Esophagus muscularis mucosa (tissue), 4 donors: ENCODE measurements at regions not wholly inside any gene's neighbourhood (a gene's known extent, or its start where the extent isn't known, plus 50 kb on each side); places are given as distances from the start of the nearest gene placed in this dataset.

Experiments used
- DNase-seq: peaks from one replicate; pipeline ENCODE4 v3.0.0-alpha.2; 2017; ENCODE audit errors: extremely low spot score
- H3K27ac ChIP-seq, 4 donors: fragments of 200-600 bp; sonication (generic); replicated peaks in 1 of 4; 1 replicate in 3 of 4; 2 replicates in 1 of 4; pipeline ENCODE4 v1.5.1; 2016 to 2019; ENCODE audit warnings: mild to moderate bottlenecking in 1 of 4
- H3K27me3 ChIP-seq, 4 donors: fragments of 200-600 bp; sonication (generic); one replicate each; pipeline versions ENCODE4 v1.5.1 to v1.6.0; 2016 to 2019
- H3K36me3 ChIP-seq, 4 donors: fragments of 200-600 bp; sonication (generic); one replicate each; pipeline ENCODE4 v1.5.1; 2016 to 2019
- H3K4me1 ChIP-seq, 4 donors: fragments of 200-600 bp; sonication (generic); one replicate each; pipeline ENCODE4 v1.5.1; 2016 to 2019
- H3K4me3 ChIP-seq, 4 donors: fragments of 200-600 bp; sonication (generic); 1 replicate in 2 of 4; 2 replicates in 2 of 4; pipeline ENCODE4 v1.5.1; 2016 to 2019; ENCODE audit warnings: mild to moderate bottlenecking in 4 of 4, moderate library complexity in 1 of 4
- H3K9me3 ChIP-seq, 4 donors: fragments of 200-600 bp; sonication (generic); 1 replicate in 3 of 4; 2 replicates in 1 of 4; pipeline ENCODE4 v1.5.1; 2016 to 2019
- EP300 ChIP-seq: sonication (generic); formaldehyde crosslinking; IDR thresholded peaks from one replicate; pipeline ENCODE4 v1.6.1; 2017; ENCODE audit warnings: antibody characterized with exemption
- POLR2A ChIP-seq: fragments of 450-650 bp; IDR thresholded peaks from one replicate; pipeline ENCODE4 v1.6.1; 2017; ENCODE audit warnings: antibody characterized with exemption, moderate library complexity, mild to moderate bottlenecking, low read depth
- POLR2AphosphoS5 ChIP-seq, 2 donors: sonication (generic); formaldehyde crosslinking; IDR thresholded peaks; one replicate each; pipeline ENCODE4 v1.6.1; 2017; ENCODE audit warnings: antibody characterized with exemption in 2 of 2
- WGBS: methylation state at CpG from one replicate; pipeline ENCODE4 v1.1.5; 2018; 5-methylcytosine and 5-hydroxymethylcytosine counted together
- intact Hi-C: fragments of 100-400 bp; cut with DNase I; formaldehyde crosslinking; loops from one replicate; pipeline ENCODE4 v1.15.1; 2023
- TF ChIP-seq, protein P1 (sequence below), 3 experiments: fragments of 200-600 bp in 2 of 3; fragments of 450-650 bp in 1 of 3; sonication (generic) in 2 of 3; IDR thresholded peaks; one replicate each; pipeline ENCODE4 v1.5.1; 2017 to 2019; ENCODE audit warnings: antibody characterized with exemption in 3 of 3, mild to moderate bottlenecking in 2 of 3, moderate library complexity in 1 of 3

DNA sequence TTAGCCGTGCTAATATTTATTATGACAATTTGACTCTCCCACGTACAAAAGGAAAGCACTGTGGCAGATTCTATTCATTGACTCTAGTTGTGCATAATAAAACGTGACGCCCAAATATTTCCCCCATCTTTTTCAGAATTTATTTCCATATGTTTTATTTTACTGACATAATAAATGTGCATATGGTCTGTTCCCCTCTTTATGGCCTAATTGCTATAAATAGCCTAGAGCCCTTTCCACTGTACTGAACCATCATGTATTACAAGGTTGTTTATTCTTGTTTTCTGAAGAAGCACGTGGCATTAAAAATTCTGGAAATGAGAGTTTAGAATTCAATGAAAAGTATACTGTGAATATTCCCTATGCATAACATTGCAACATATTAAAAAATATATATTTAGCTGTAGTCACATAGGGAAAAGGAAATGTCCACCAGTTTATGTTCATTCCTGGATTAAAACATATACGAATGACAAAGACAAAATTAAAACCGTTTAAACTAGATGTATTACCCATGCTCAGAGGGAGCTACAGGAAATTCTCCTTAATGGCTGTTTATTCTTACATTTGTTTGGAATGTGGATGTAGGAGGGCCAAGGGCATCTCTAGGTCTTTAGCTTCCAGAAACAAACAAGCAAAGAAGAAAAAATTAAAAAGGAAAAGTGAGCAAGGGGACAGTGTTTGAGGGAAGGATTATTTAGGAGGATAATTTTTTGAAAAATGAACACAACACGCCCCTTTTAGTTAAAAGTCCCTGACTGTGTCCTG, 122.1 kb upstream of the MMADHC start:
- no peak for DNase-seq
- 77% methylated on average over 8 of the region's 8 CpGs for WGBS
- no peak for TF ChIP-seq POLR2A
- no peak for TF ChIP-seq EP300
- TF ChIP-seq POLR2AphosphoS5 (IDR thresholded peaks at IDR 0.05) = no peak
- TF ChIP-seq, protein P1, sequence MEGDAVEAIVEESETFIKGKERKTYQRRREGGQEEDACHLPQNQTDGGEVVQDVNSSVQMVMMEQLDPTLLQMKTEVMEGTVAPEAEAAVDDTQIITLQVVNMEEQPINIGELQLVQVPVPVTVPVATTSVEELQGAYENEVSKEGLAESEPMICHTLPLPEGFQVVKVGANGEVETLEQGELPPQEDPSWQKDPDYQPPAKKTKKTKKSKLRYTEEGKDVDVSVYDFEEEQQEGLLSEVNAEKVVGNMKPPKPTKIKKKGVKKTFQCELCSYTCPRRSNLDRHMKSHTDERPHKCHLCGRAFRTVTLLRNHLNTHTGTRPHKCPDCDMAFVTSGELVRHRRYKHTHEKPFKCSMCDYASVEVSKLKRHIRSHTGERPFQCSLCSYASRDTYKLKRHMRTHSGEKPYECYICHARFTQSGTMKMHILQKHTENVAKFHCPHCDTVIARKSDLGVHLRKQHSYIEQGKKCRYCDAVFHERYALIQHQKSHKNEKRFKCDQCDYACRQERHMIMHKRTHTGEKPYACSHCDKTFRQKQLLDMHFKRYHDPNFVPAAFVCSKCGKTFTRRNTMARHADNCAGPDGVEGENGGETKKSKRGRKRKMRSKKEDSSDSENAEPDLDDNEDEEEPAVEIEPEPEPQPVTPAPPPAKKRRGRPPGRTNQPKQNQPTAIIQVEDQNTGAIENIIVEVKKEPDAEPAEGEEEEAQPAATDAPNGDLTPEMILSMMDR (IDR thresholded peaks at IDR 0.05) = no peak
- Histone ChIP-seq H3K36me3 (no peaks in the 10 kb centered on the region), H3K27me3 (no peaks in the 10 kb centered on the region), H3K27ac (no peak overlapping the region), H3K4me1 (no peaks in the 10 kb centered on the region), H3K9me3 (no peaks in the 10 kb centered on the region), H3K4me3 (no peak overlapping the region)
- intact Hi-C loops = no loop called here

DNA sequence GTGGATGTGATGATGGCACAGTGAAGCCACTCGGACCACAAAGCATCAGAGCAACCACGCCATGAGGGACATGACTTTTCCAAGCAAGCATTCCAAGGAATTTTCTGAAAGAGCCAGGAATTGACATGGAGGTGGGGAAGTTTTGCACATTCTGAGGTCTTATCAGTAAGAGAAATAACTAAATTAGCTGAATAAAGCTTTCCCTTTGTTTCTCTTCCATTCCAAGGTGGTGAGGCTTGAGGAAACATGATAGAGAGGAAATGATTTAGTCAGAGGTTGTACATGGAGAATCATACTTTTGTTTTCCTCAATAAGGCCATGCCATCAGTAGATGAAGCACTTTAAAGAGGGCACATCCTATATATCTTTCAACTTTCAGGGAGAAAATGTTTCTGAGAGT, 115.7 kb upstream of the MMADHC start:
- H3K4me1 ChIP-seq = no peaks in the 10 kb centered on the region
- H3K27me3 ChIP-seq = no peaks in the 10 kb centered on the region
- H3K27ac ChIP-seq = no peak overlapping the region
- DNase-seq = no peak
- H3K36me3 ChIP-seq = no peaks in the 10 kb centered on the region
- H3K4me3 ChIP-seq = no peak overlapping the region
- WGBS = 92% methylated on average over 2 of the region's 2 CpGs
- intact Hi-C loops = no loop called here
- TF ChIP-seq, protein P1 (IDR thresholded peaks at IDR 0.05) = no peak
- TF ChIP-seq POLR2A (no peak), POLR2AphosphoS5 (IDR thresholded peaks at IDR 0.05) (no peak), EP300 (no peak)
- H3K9me3 ChIP-seq = no peaks in the 10 kb centered on the region

DNA sequence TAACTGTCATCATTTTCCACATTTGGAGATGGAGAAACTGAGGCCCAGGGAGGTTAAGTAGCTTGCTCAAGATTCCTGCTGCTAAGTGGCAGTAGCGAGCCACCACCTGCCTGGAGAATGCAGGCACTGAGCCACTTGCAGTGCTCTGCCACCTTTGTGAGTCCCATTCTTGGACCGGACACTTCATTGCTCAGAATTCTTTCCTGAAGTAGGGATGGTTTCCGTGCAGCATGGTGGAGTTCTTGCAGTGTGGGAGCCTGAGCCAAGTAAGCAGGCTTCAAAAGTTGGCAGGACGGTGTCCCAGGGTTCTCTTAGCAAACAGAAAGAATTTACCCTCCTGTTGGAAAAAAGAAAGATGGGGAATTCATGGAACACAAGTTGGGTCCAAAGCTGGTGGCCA, 115.0 kb upstream of the MMADHC start:
- no peak for DNase-seq
- Histone ChIP-seq H3K27me3 (no peaks in the 10 kb centered on the region), H3K4me3 (no peak overlapping the region), H3K36me3 (no peaks in the 10 kb centered on the region), H3K4me1 (no peaks in the 10 kb centered on the region), H3K9me3 (no peaks in the 10 kb centered on the region), H3K27ac (no peak overlapping the region)
- WGBS = 95% methylated on average over 4 of the region's 4 CpGs
- intact Hi-C loops = no loop called here
- TF ChIP-seq, protein P1 (IDR thresholded peaks at IDR 0.05) = no peak
- TF ChIP-seq EP300 (no peak), POLR2AphosphoS5 (IDR thresholded peaks at IDR 0.05) (no peak), POLR2A (no peak)

DNA sequence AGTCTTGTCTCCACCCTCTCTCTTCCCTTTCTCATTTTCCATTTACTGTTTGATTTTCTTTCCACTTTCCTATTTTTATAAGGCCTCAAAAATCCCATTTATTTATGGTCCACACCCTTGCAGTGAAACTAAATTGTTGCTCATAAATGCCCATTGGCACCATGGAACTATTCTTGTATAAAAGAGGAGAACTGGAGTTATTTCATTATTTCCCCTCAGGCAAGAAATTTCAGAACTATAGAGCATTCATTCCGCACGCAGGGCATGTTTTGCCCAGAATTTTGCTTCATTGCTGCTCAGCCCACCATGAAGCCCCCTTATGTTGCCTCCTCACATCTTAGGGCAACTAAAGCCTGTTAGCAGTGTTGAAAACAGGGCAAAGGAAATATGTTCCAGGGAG, 113.7 kb upstream of the MMADHC start:
- Histone ChIP-seq H3K27ac (no peak overlapping the region), H3K27me3 (no peaks in the 10 kb centered on the region), H3K4me1 (no peaks in the 10 kb centered on the region), H3K36me3 (no peaks in the 10 kb centered on the region), H3K4me3 (no peak overlapping the region), H3K9me3 (no peaks in the 10 kb centered on the region)
- TF ChIP-seq POLR2AphosphoS5 (IDR thresholded peaks at IDR 0.05) (no peak), POLR2A (no peak), EP300 (no peak)
- TF ChIP-seq, protein P1 (IDR thresholded peaks at IDR 0.05) = no peak
- intact Hi-C loops = no loop called here
- 83% methylated on average over 2 of the region's 2 CpGs for WGBS
- DNase-seq = no peak

DNA sequence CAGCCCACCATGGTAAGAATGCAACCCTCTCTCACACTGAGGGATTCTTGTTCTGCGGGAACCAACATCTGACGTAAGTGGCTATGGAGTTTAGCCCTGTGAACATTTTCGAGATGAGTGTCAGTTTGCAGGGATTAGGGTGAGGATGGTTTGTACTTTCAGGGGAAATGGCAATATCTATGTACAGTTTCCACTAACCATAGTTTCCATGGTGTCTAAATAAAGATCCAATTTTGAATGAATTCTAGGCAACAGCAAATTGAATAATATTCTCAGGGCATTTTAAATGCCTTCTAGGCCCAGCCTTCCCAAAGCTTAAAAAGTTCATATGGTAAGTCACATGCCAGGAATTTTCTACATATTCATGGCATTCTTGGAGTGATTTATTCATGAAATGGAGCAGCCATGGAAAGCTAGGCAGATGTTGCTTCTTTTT, 105.4 kb upstream of the MMADHC start:
- intact Hi-C loops = no loop called here
- WGBS = 93% methylated on average over 3 of the region's 3 CpGs
- no peak for DNase-seq
- H3K4me3 ChIP-seq = no peak overlapping the region
- H3K27ac ChIP-seq = no peak overlapping the region
- TF ChIP-seq POLR2AphosphoS5 (IDR thresholded peaks at IDR 0.05) = no peak
- TF ChIP-seq POLR2A = no peak
- TF ChIP-seq, protein P1 (IDR thresholded peaks at IDR 0.05) = no peak
- TF ChIP-seq EP300 = no peak
- H3K27me3 ChIP-seq = no peaks in the 10 kb centered on the region
- H3K4me1 ChIP-seq = peaks cover 0 to 9% (median 3%) of the 10 kb centered on the region in 4 donors
- H3K36me3 ChIP-seq = no peaks in the 10 kb centered on the region
- H3K9me3 ChIP-seq = no peaks in the 10 kb centered on the region
